HCT116 (cell line): ENCODE measurements at regions not wholly inside any gene's neighbourhood (a gene's known extent, or its start where the extent isn't known, plus 50 kb on each side); places are given as distances from the start of the nearest gene placed in this dataset.

ENCODE experiments used
- ATAC-seq: fragments of 200-7000 bp; cut with Tn5 transposase; 2 replicates; pipeline ENCODE4 v1.9.1; 2020; ENCODE audit warnings: mild to moderate bottlenecking, moderate library complexity
- BruUV-seq: library from RNA; stranded (reverse); fragments of 400-500 nt; replicated peaks from 2 replicates; lab custom pipeline; 2021; lab: Mats Ljungman, UMichigan
- CTCF ChIA-PET: fragments of 300-600 bp; sonication (Branson Sonifier 250); formaldehyde crosslinking; loops from one replicate; lab custom pipeline; 2021; ENCODE audit warnings: antibody characterized with exemption; lab: Charles Lee
- POLR2A ChIA-PET: fragments of 300-600, 350-600 bp; sonication (Branson Sonifier 250); formaldehyde crosslinking; loops from one replicate; lab custom pipeline; 2021; ENCODE audit warnings: antibody characterized with exemption; lab: Charles Lee
- RAD21 ChIA-PET, 2 experiments: fragments of 300-600 bp; sonication (Branson Sonifier 250); formaldehyde crosslinking; loops; one replicate each; lab custom pipeline; 2023; ENCODE audit warnings: low total read pairs in 2 of 2; ENCODE audit not compliant: uncharacterized antibody in 2 of 2, unreplicated experiment in 2 of 2, low non-redundant PET in 1 of 2; lab: Charles Lee
- DNase-seq: peaks from one replicate; pipeline ENCODE4 v3.0.0-alpha.2; 2010; ENCODE audit warnings: low read depth, low spot score
- H2AFZ ChIP-seq: fragments of 200-600 bp; shearing (Covaris generic), sonication (generic); 2 replicates; pipeline ENCODE4 v1.6.1; 2017; ENCODE audit warnings: low read depth, mixed run types, mixed read lengths, antibody characterized with exemption, low read length; ENCODE audit not compliant: poor library complexity, severe bottlenecking
- H3K27ac ChIP-seq: 2 replicates; pipeline ENCODE4 v1.5.1; 2012; ENCODE audit warnings: low read depth, low read length
- H3K27me3 ChIP-seq: fragments of 200-600 bp; sonication (generic); 2 replicates; pipeline ENCODE4 v1.6.1; 2016; ENCODE audit warnings: mixed run types, low read length, mixed read lengths; ENCODE audit not compliant: insufficient read depth
- H3K36me3 ChIP-seq, 2 experiments: fragments of 200-500 bp in 1 of 2; fragments of 200-600 bp in 1 of 2; sonication (Bioruptor generic) in 1 of 2; sonication (generic) in 1 of 2; 2 replicates each; pipeline versions ENCODE4 v1.5.1 to v1.6.1; 2014 to 2016; ENCODE audit warnings: low read length in 2 of 2, inconsistent platforms in 1 of 2, mixed read lengths in 1 of 2, mixed run types in 1 of 2; ENCODE audit not compliant: insufficient read depth in 2 of 2, control insufficient read depth in 1 of 2
- H3K4me1 ChIP-seq, 2 experiments: fragments of 200-600 bp in 1 of 2; sonication (generic) in 1 of 2; 2 replicates each; pipeline versions ENCODE4 v1.5.1 to v1.6.1; 2012 to 2017; ENCODE audit warnings: low read length in 2 of 2, inconsistent platforms in 1 of 2, mild to moderate bottlenecking in 1 of 2, mixed read lengths in 1 of 2, mixed run types in 1 of 2, moderate library complexity in 1 of 2; ENCODE audit not compliant: insufficient read depth in 2 of 2, control insufficient read depth in 1 of 2
- H3K4me2 ChIP-seq: fragments of 200-600 bp; sonication (generic); 2 replicates; pipeline ENCODE4 v1.6.1; 2017; ENCODE audit warnings: mixed run types, low read length, mixed read lengths
- H3K4me3 ChIP-seq, 2 experiments: fragments of 200-600 bp in 1 of 2; sonication (generic) in 1 of 2; replicated peaks in 1 of 2; 2 replicates each; pipeline ENCODE4 v1.5.1; 2011 to 2016; ENCODE audit warnings: low read length in 2 of 2, control low read depth in 1 of 2, low read depth in 1 of 2, mild to moderate bottlenecking in 1 of 2, mixed read lengths in 1 of 2, mixed run types in 1 of 2
- H3K79me2 ChIP-seq: fragments of 200-600 bp; sonication (generic); 2 replicates; pipeline ENCODE4 v1.6.1; 2017; ENCODE audit warnings: mild to moderate bottlenecking, mixed run types, low read length, moderate library complexity, mixed read lengths; ENCODE audit not compliant: insufficient read depth
- H3K9ac ChIP-seq: fragments of 200-600 bp; sonication (generic); 2 replicates; pipeline ENCODE4 v1.6.1; 2016; ENCODE audit warnings: low read length, mixed read lengths
- H3K9me2 ChIP-seq: fragments of 200-600 bp; sonication (generic), shearing (Covaris generic); 2 replicates; pipeline ENCODE4 v1.6.1; 2017; ENCODE audit warnings: mixed run types, mild to moderate bottlenecking, moderate library complexity; ENCODE audit not compliant: insufficient read depth
- H3K9me3 ChIP-seq, 2 experiments: fragments of 200-500 bp in 1 of 2; fragments of 200-600 bp in 1 of 2; sonication (Bioruptor generic) in 1 of 2; sonication (generic) in 1 of 2; 2 replicates each; pipeline ENCODE4 v1.6.1; 2014 to 2017; ENCODE audit warnings: low read length in 2 of 2, mixed read lengths in 2 of 2, inconsistent platforms in 1 of 2, low read depth in 1 of 2, mild to moderate bottlenecking in 1 of 2, mixed run types in 1 of 2, moderate library complexity in 1 of 2; ENCODE audit not compliant: control insufficient read depth in 1 of 2, insufficient read depth in 1 of 2
- H4K20me1 ChIP-seq: fragments of 200-600 bp; sonication (generic), shearing (Covaris generic); 2 replicates; pipeline ENCODE4 v1.6.1; 2017; ENCODE audit warnings: mixed run types, mild to moderate bottlenecking, moderate library complexity; ENCODE audit not compliant: insufficient read depth
- CBX3 ChIP-seq: IDR thresholded peaks from 2 replicates; pipeline ENCODE4 v1.6.1; 2012; ENCODE audit warnings: low read depth
- CEBPB ChIP-seq: IDR thresholded peaks from 2 replicates; pipeline ENCODE4 v1.6.1; 2012; ENCODE audit warnings: low read depth
- CTCF ChIP-seq, 3 experiments: fragments of 200-600 bp in 1 of 3; sonication (generic) in 1 of 3; IDR thresholded peaks in 2 of 3; conservative IDR thresholded peaks in 1 of 3; 2 replicates each; pipeline ENCODE4 v1.5.1; 2012 to 2017; ENCODE audit warnings: low read depth in 2 of 3, low read length in 2 of 3, antibody characterized with exemption in 1 of 3, borderline replicate concordance in 1 of 3, control low read depth in 1 of 3, mild to moderate bottlenecking in 1 of 3, mixed read lengths in 1 of 3, mixed run types in 1 of 3, moderate library complexity in 1 of 3; ENCODE audit not compliant: insufficient read depth in 1 of 3
- ELF1 ChIP-seq: IDR thresholded peaks from 2 replicates; pipeline ENCODE4 v1.6.1; 2012; ENCODE audit warnings: low read depth, borderline replicate concordance
- EZH2 ChIP-seq: fragments of 200-600 bp; sonication (generic); IDR thresholded peaks from 2 replicates; pipeline ENCODE4 v1.6.1; 2017; ENCODE audit warnings: antibody characterized with exemption, mixed run types
- FOSL1 ChIP-seq: IDR thresholded peaks from 2 replicates; pipeline ENCODE4 v1.6.1; 2012; ENCODE audit warnings: low read depth
- JUND ChIP-seq: IDR thresholded peaks from 2 replicates; pipeline ENCODE4 v1.6.1; 2012
- MAX ChIP-seq: IDR thresholded peaks from 2 replicates; pipeline ENCODE4 v1.6.1; 2012
- POLR2A ChIP-seq: IDR thresholded peaks from 2 replicates; pipeline ENCODE4 v1.7.0; 2011; ENCODE audit warnings: borderline replicate concordance; ENCODE audit not compliant: insufficient read depth, insufficient read length; ENCODE audit errors: extremely low read depth
- POLR2AphosphoS5 ChIP-seq: IDR thresholded peaks from 2 replicates; pipeline ENCODE4 v1.6.1; 2011; ENCODE audit warnings: mild to moderate bottlenecking, low read depth, low read length, moderate library complexity
- REST ChIP-seq: IDR thresholded peaks from 2 replicates; pipeline ENCODE4 v1.6.1; 2012; ENCODE audit warnings: low read depth
- SIN3A ChIP-seq: IDR thresholded peaks from 2 replicates; pipeline ENCODE4 v1.6.1; 2012; ENCODE audit warnings: low read depth
- SP1 ChIP-seq: IDR thresholded peaks from 2 replicates; pipeline ENCODE4 v1.6.1; 2012; ENCODE audit warnings: low read depth
- SRF ChIP-seq: IDR thresholded peaks from 2 replicates; pipeline ENCODE4 v1.6.1; 2012; ENCODE audit warnings: low read depth
- TCF7L2 ChIP-seq: IDR thresholded peaks from 2 replicates; pipeline ENCODE4 v1.7.0; 2011; ENCODE audit warnings: borderline replicate concordance, inconsistent platforms; ENCODE audit not compliant: insufficient read depth, insufficient read length; ENCODE audit errors: extremely low read depth
- YY1 ChIP-seq: IDR thresholded peaks from 2 replicates; pipeline ENCODE4 v1.6.1; 2011; ENCODE audit warnings: low read length, low read depth, moderate library complexity, mild to moderate bottlenecking; ENCODE audit not compliant: insufficient replicate concordance; ENCODE audit errors: extremely low read depth
- ZBTB33 ChIP-seq: IDR thresholded peaks from 2 replicates; pipeline ENCODE4 v1.6.1; 2011; ENCODE audit warnings: mild to moderate bottlenecking, low read length, moderate library complexity; ENCODE audit not compliant: insufficient replicate concordance; ENCODE audit errors: extremely low read depth
- ZFX ChIP-seq: fragments of 450-650 bp; IDR thresholded peaks from 2 replicates; pipeline ENCODE4 v1.6.1; 2017
- ZNF274 ChIP-seq: fragments of 200-500 bp; sonication (Bioruptor generic); IDR thresholded peaks from 2 replicates; pipeline ENCODE4 v1.6.1; 2014; ENCODE audit warnings: mild to moderate bottlenecking, low read depth, low read length, inconsistent platforms
- intact Hi-C: fragments of 100-400 bp; cut with micrococcal nuclease; formaldehyde crosslinking; loops from 2 replicates; pipeline ENCODE4 v1.10.0; 2022

- RAD21 ChIA-PET: no interaction called here
- Histone ChIP-seq H3K9ac (no peak overlapping the region), H3K36me3 (no peaks in the 10 kb centered on the region), H3K4me2 (no peak overlapping the region), H3K27ac (no peak overlapping the region), H3K4me3 (no peak overlapping the region), H3K27me3 (no peaks in the 10 kb centered on the region), H3K9me3 (peaks cover 0 to 23% of the 10 kb centered on the region in 2 experiments; a peak in 2 of 4 replicates), H3K9me2 (no peaks in the 10 kb centered on the region), H3K4me1 (no peaks in the 10 kb centered on the region), H4K20me1 (no peaks in the 10 kb centered on the region), H3K79me2 (no peaks in the 10 kb centered on the region), H2AFZ (no peak overlapping the region)
- intact Hi-C loops: no loop called here
- ATAC-seq (no peak), DNase-seq (no peak)
- TF ChIP-seq EZH2: no peak
- TF ChIP-seq ZBTB33: no peak
- TF ChIP-seq CBX3: no peak
- TF ChIP-seq CEBPB: no peak
- TF ChIP-seq SIN3A: no peak
- no peak for TF ChIP-seq YY1
- no peak for TF ChIP-seq POLR2AphosphoS5
- TF ChIP-seq SRF: no peak
- no peak for TF ChIP-seq POLR2A
- no peak for TF ChIP-seq FOSL1
- TF ChIP-seq ELF1: no peak
- TF ChIP-seq SP1: no peak
- no peak for TF ChIP-seq ZFX
- no peak for TF ChIP-seq ZNF274
- TF ChIP-seq TCF7L2: no peak
- TF ChIP-seq JUND: no peak
- no peak for TF ChIP-seq REST
- no peak for TF ChIP-seq CTCF (IDR thresholded peaks at IDR 0.05 in 2 of 3, conservative IDR thresholded peaks at IDR 0.05 in 1 of 3; ENCODE audit: borderline replicate concordance in 1 of 3, insufficient read depth in 1 of 3, low read depth in 2 of 3, low read length in 2 of 3)
- TF ChIP-seq MAX: no peak
- POLR2A ChIA-PET: no interaction called here
- no TSS peak for BruUV-seq
- CTCF ChIA-PET: no interaction called here
Measured at GRCh38 chr4:14069886-14070285, 442.4 kb upstream of the BOD1L1 start.
